Vagina (tissue), 2 donors: ENCODE measurements at regions not wholly inside any gene's neighbourhood (a gene's known extent, or its start where the extent isn't known, plus 50 kb on each side); places are given as distances from the start of the nearest gene placed in this dataset.

Experiments
- DNase-seq, 2 donors: peaks; one replicate each; pipeline ENCODE4 v3.0.0-alpha.2; 2017; ENCODE audit errors: extremely low spot score in 2 of 2
- H3K27ac ChIP-seq: fragments of 200-600 bp; sonication (generic); one replicate; pipeline ENCODE4 v1.5.1; 2019
- H3K27me3 ChIP-seq: fragments of 200-600 bp; sonication (generic); one replicate; pipeline ENCODE4 v1.5.1; 2019
- H3K36me3 ChIP-seq, 2 donors: fragments of 200-600 bp; sonication (generic); one replicate each; pipeline ENCODE4 v1.5.1; 2017 to 2019
- H3K4me1 ChIP-seq: fragments of 200-600 bp; sonication (generic); one replicate; pipeline ENCODE4 v1.5.1; 2019
- H3K4me3 ChIP-seq, 2 donors: fragments of 200-600 bp; sonication (generic); 1 replicate in 1 of 2; 2 replicates in 1 of 2; pipeline ENCODE4 v1.5.1; 2016 to 2019
- H3K9me3 ChIP-seq: fragments of 200-600 bp; sonication (generic); one replicate; pipeline ENCODE4 v1.5.1; 2019
- CTCF ChIP-seq, 3 experiments: fragments of 450-650 bp in 2 of 3; fragments of 200-600 bp in 1 of 3; sonication (generic) in 1 of 3; IDR thresholded peaks; one replicate each; pipeline ENCODE4 v1.5.1; 2017 to 2019; ENCODE audit warnings: antibody characterized with exemption in 3 of 3, mild to moderate bottlenecking in 2 of 3, moderate library complexity in 2 of 3
- POLR2A ChIP-seq, 2 donors: fragments of 450-650 bp; IDR thresholded peaks; one replicate each; pipeline ENCODE4 v1.6.1; 2017; ENCODE audit warnings: antibody characterized with exemption in 2 of 2, mild to moderate bottlenecking in 2 of 2, moderate library complexity in 2 of 2
- POLR2AphosphoS5 ChIP-seq, 2 donors: sonication (generic); formaldehyde crosslinking; IDR thresholded peaks; one replicate each; pipeline ENCODE4 v1.9.0; 2017; ENCODE audit warnings: antibody characterized with exemption in 2 of 2, mild to moderate bottlenecking in 2 of 2, low read depth in 1 of 2; ENCODE audit not compliant: insufficient read depth in 1 of 2
- intact Hi-C: fragments of 100-400 bp; cut with DNase I; formaldehyde crosslinking; loops from one replicate; pipeline ENCODE4 v1.15.1; 2023

DNA sequence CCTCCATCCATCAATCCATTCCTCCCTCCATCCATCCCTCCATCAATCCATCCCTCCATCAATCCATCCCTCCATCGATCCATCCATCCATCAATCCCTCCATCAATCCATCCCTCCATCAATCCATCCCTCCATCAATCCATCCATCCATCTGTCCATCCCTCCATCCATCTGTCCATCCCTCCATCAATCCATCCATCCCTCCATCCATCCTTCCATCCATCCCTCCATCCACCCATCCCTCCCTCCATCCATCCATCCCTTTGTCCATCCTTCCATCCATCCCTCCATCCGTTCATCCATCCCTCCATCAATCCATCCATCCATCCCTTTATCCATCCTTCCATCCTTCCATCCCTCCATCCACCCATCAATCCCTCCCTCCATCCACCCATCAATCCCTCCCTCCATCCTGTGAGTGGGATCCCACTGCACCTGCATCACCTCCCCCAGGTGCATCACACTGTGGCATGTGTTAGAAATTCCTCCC, 338.1 kb upstream of the SFSWAP start:
- H3K27me3 ChIP-seq = no peaks in the 10 kb centered on the region
- peaks cover 55% of the 10 kb centered on the region for H3K4me1 ChIP-seq
- no peak overlapping the region for H3K4me3 ChIP-seq
- TF ChIP-seq POLR2A (IDR thresholded peaks at IDR 0.05) = no peak
- TF ChIP-seq POLR2AphosphoS5 (IDR thresholded peaks at IDR 0.05; ENCODE audit: insufficient read depth in 1 of 2, low read depth in 1 of 2) = no peak
- TF ChIP-seq CTCF (IDR thresholded peaks at IDR 0.05) = no peak
- no peaks in the 10 kb centered on the region for H3K36me3 ChIP-seq
- no peak for DNase-seq
- intact Hi-C loops = no loop called here
- H3K27ac ChIP-seq = peak overlapping the region; percentile 71
- no peaks in the 10 kb centered on the region for H3K9me3 ChIP-seq

GRCh38 chr12:131375261-131375971, 335.5 kb upstream of the SFSWAP start:
- Histone ChIP-seq H3K36me3 (no peaks in the 10 kb centered on the region), H3K4me1 (peaks cover 33% of the 10 kb centered on the region), H3K4me3 (no peak overlapping the region), H3K27me3 (no peaks in the 10 kb centered on the region), H3K27ac (no peak overlapping the region), H3K9me3 (no peaks in the 10 kb centered on the region)
- intact Hi-C loops = no loop called here
- DNase-seq = no peak
- TF ChIP-seq POLR2A (IDR thresholded peaks at IDR 0.05) (no peak), CTCF (IDR thresholded peaks at IDR 0.05) (no peak), POLR2AphosphoS5 (IDR thresholded peaks at IDR 0.05; ENCODE audit: insufficient read depth in 1 of 2, low read depth in 1 of 2) (no peak)

DNA sequence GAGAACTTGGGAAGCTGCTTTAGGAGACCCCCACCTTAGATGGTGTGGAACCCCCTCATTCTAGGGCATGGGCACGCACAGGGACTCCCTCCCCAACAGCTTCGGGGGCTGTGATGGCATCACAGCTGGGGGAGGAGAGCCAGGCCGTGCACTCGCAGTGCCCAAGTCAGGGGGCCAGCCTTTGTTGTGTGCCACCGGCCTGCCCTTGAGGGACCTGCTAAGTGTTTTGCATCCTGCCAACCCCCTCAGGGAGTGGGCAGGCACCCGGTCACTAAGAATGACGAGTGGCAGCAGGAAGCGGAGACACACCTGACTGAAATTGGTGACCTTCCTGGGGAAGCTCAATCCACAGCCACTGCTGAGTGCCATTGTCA, 334.9 kb upstream of the SFSWAP start:
- no peak for TF ChIP-seq CTCF (IDR thresholded peaks at IDR 0.05)
- no peak for TF ChIP-seq POLR2A (IDR thresholded peaks at IDR 0.05)
- no peak for TF ChIP-seq POLR2AphosphoS5 (IDR thresholded peaks at IDR 0.05; ENCODE audit: insufficient read depth in 1 of 2, low read depth in 1 of 2)
- DNase-seq = no peak
- peaks cover 27% of the 10 kb centered on the region for H3K4me1 ChIP-seq
- H3K4me3 ChIP-seq = no peak overlapping the region
- intact Hi-C loops = no loop called here
- no peaks in the 10 kb centered on the region for H3K9me3 ChIP-seq
- H3K27ac ChIP-seq = no peak overlapping the region
- no peaks in the 10 kb centered on the region for H3K27me3 ChIP-seq
- no peaks in the 10 kb centered on the region for H3K36me3 ChIP-seq

- H3K9me3 ChIP-seq = no peaks in the 10 kb centered on the region
- intact Hi-C loops = no loop called here
- H3K27me3 ChIP-seq = no peaks in the 10 kb centered on the region
- no peaks in the 10 kb centered on the region for H3K36me3 ChIP-seq
- H3K4me1 ChIP-seq = peaks cover 13% of the 10 kb centered on the region
- no peak for TF ChIP-seq CTCF (IDR thresholded peaks at IDR 0.05)
- TF ChIP-seq POLR2A (IDR thresholded peaks at IDR 0.05) = no peak
- TF ChIP-seq POLR2AphosphoS5 (IDR thresholded peaks at IDR 0.05; ENCODE audit: insufficient read depth in 1 of 2, low read depth in 1 of 2) = no peak
- DNase-seq = no peak
- H3K27ac ChIP-seq = no peak overlapping the region
- no peak overlapping the region for H3K4me3 ChIP-seq
Observed at GRCh38 chr12:131378176-131378842, 332.6 kb upstream of the SFSWAP start.
